SK-N-MC (cell line): ENCODE measurements at regions not wholly inside any gene's neighbourhood (a gene's known extent, or its start where the extent isn't known, plus 50 kb on each side); places are given as distances from the start of the nearest gene placed in this dataset.
"Not testable (repeated sequence)": the region's sequence is repeated elsewhere in the genome, so short reads cannot be mapped to it uniquely, and the experiment has no call there.

Experiments
- DNase-seq: peaks from one replicate; pipeline ENCODE4 v3.0.0-alpha.2; 2011; ENCODE audit warnings: low read depth, low spot score
- H3K27ac ChIP-seq: fragments of 200-600 bp; sonication (generic); 2 replicates; pipeline ENCODE4 v1.5.1; 2016; ENCODE audit warnings: mixed run types
- H3K36me3 ChIP-seq: fragments of 200-600 bp; sonication (generic); 2 replicates; pipeline ENCODE4 v1.6.1; 2017; ENCODE audit warnings: antibody characterized with exemption, low read length, mixed read lengths; ENCODE audit not compliant: insufficient read depth
- H3K4me3 ChIP-seq: fragments of 200-600 bp; sonication (generic); 2 replicates; pipeline ENCODE4 v1.5.1; 2016
- H3K9ac ChIP-seq: fragments of 200-600 bp; sonication (generic); 2 replicates; pipeline ENCODE4 v1.8.0; 2017; ENCODE audit warnings: mixed run types, mixed read lengths; ENCODE audit not compliant: insufficient read length
- H3K9me3 ChIP-seq: fragments of 200-600 bp; sonication (generic); 2 replicates; pipeline ENCODE4 v1.6.1; 2017; ENCODE audit warnings: low read depth, mild to moderate bottlenecking, antibody characterized with exemption, low read length, moderate library complexity, mixed read lengths
- EZH2 ChIP-seq: fragments of 200-600 bp; sonication (generic); IDR thresholded peaks from one replicate; pipeline ENCODE4 v1.6.1; 2017; ENCODE audit warnings: antibody characterized with exemption
- FOXP2 ChIP-seq: optimal IDR thresholded peaks from 2 replicates; pipeline ENCODE3; 2011; ENCODE audit warnings: mild to moderate bottlenecking, moderate library complexity; ENCODE audit not compliant: insufficient read depth; ENCODE audit errors: extremely low read length, control extremely low read depth
- POLR2AphosphoS5 ChIP-seq: IDR thresholded peaks from 2 replicates; pipeline ENCODE4 v1.6.1; 2012; ENCODE audit warnings: mild to moderate bottlenecking, low read depth, low read length, borderline replicate concordance

GRCh38 chr2:152254486-152254885, 78.9 kb upstream of the STAM2 start:
- no peak for DNase-seq
- H3K4me3 ChIP-seq: no peak overlapping the region
- TF ChIP-seq EZH2: no peak
- no peak for TF ChIP-seq POLR2AphosphoS5
- no peak for TF ChIP-seq FOXP2
- no peak overlapping the region for H3K9ac ChIP-seq
- H3K9me3 ChIP-seq: no peaks in the 10 kb centered on the region
- H3K27ac ChIP-seq: no peak overlapping the region
- no peaks in the 10 kb centered on the region for H3K36me3 ChIP-seq

DNA sequence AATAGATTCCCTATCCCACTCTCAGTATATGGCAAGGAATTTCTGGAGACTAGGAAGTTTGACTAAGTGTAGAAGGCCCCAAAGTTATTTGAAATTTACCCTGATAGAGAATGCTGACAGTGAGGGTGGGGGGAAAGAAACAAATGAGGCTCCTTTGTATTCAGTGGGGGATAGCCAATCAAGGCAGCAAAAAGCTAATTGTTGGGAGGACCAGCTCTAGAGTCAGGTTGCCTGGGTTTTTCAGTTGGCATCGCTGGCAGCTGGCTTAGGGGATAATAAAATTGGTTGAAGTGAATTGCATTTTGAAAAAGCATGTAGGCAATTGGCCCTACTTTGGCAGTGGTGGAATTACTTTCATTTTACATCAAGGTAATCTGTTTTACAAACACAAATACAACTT, 79.4 kb upstream of the STAM2 start:
- no peak for DNase-seq
- H3K4me3 ChIP-seq: no peak overlapping the region
- TF ChIP-seq EZH2 (no peak), POLR2AphosphoS5 (no peak), FOXP2 (no peak)
- no peak overlapping the region for H3K27ac ChIP-seq
- no peaks in the 10 kb centered on the region for H3K36me3 ChIP-seq
- no peak overlapping the region for H3K9ac ChIP-seq
- H3K9me3 ChIP-seq: no peaks in the 10 kb centered on the region

DNA sequence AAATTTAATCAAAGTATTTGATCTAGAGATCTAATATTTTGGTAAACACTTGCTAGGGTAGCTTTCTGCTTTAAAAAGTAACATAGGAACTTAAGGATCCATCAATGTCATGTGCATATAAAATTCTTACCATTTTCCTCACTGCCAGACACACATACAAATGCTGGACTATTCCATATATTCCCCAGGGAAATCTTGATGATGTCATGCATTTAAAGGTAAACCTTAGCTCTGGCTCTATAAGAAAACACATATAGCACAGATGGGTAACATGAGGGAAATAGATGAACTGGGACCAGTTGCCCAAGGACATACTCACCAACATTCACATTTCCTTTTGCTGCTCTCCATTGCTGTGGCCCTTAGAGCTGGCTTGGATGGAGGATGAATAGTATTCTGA, 79.1 kb upstream of the FMNL2 start:
- Histone ChIP-seq H3K9me3 (no peaks in the 10 kb centered on the region), H3K4me3 (no peak overlapping the region), H3K36me3 (no peaks in the 10 kb centered on the region), H3K27ac (no peak overlapping the region), H3K9ac (no peak overlapping the region)
- no peak for DNase-seq
- no peak for TF ChIP-seq POLR2AphosphoS5
- TF ChIP-seq FOXP2: no peak
- no peak for TF ChIP-seq EZH2

- TF ChIP-seq FOXP2: no peak
- no peak for TF ChIP-seq EZH2
- TF ChIP-seq POLR2AphosphoS5: no peak
- Histone ChIP-seq H3K27ac (no peak overlapping the region), H3K4me3 (no peak overlapping the region), H3K36me3 (no peaks in the 10 kb centered on the region), H3K9ac (no peak overlapping the region), H3K9me3 (no peaks in the 10 kb centered on the region)
- DNase-seq: no peak
These were observed 74.0 kb upstream of the FMNL2 start for GRCh38 chr2:152260939-152261338.

DNA sequence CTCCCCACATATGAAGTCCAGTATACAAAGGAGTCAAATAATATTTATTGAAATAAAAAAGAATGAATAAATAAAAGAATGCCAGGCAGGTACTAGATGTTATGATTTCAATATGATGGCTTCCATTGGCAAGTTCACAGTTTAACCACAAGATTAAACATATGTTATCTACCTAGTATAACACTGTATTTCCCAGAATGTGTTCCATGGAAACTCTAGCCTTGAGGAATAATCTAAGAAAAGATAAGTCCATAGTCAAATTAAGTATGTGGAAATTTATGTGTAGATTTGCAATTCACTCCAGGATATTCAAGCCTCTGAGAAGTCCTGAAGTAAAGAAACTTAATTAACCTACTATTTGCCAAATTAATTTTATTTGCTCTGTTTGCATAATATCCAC, 71.1 kb upstream of the FMNL2 start:
- no peak for TF ChIP-seq FOXP2
- no peak for TF ChIP-seq EZH2
- no peak for TF ChIP-seq POLR2AphosphoS5
- DNase-seq: no peak
- H3K9ac ChIP-seq: no peak overlapping the region
- no peaks in the 10 kb centered on the region for H3K36me3 ChIP-seq
- H3K4me3 ChIP-seq: no peak overlapping the region
- H3K27ac ChIP-seq: no peak overlapping the region
- H3K9me3 ChIP-seq: no peaks in the 10 kb centered on the region

DNA sequence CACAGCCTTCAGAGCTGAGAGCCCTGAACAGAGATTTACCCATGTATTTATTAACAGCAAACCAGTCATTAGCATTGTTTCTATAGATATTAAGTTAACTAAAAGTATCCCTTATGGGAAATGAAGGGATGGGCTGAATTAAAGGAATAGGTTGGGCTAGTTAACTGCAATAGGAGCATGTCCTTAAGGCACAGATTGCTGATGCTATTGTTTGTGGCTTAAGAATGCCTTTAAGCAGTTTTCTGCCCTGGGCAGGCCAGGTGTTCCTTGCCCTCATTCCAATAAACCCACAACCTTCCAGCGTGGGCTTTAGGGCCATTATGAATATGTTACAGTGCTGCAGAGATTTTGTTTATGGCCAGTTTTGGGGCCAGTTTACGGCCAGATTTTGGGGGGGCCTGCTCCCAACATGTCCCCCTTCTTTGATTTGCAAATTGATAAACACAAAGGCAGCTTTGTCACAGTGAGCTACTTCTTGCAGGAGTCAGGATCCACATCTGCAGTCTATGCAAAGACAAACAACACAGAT, 61.2 kb upstream of the FMNL2 start:
- H3K4me3 ChIP-seq, H3K9me3 ChIP-seq: not testable (repeated sequence)

GRCh38 chr2:152277896-152278295, 57.1 kb upstream of the FMNL2 start:
- H3K4me3 ChIP-seq, H3K9me3 ChIP-seq, DNase-seq, H3K36me3 ChIP-seq, H3K9ac ChIP-seq, H3K27ac ChIP-seq: not testable (repeated sequence)

More for the DNA sequence above, 61.2 kb upstream of the FMNL2 start:
- not testable (repeated sequence) for H3K36me3 ChIP-seq, DNase-seq, H3K27ac ChIP-seq, H3K9ac ChIP-seq

- DNase-seq: no peak
- no peak for TF ChIP-seq POLR2AphosphoS5
- no peak for TF ChIP-seq FOXP2
- TF ChIP-seq EZH2: no peak
- H3K36me3 ChIP-seq: no peaks in the 10 kb centered on the region
- H3K9ac ChIP-seq: no peak overlapping the region
- H3K4me3 ChIP-seq: no peak overlapping the region
- no peak overlapping the region for H3K27ac ChIP-seq
- H3K9me3 ChIP-seq: no peaks in the 10 kb centered on the region
These were observed 56.4 kb upstream of the FMNL2 start for GRCh38 chr2:152278526-152278925.

GRCh38 chr2:152279367-152279766, 55.6 kb upstream of the FMNL2 start:
- DNase-seq, H3K36me3 ChIP-seq: not testable (repeated sequence)

More at GRCh38 chr2:152279367-152279766, 55.6 kb upstream of the FMNL2 start:
- H3K4me3 ChIP-seq, H3K27ac ChIP-seq, H3K9ac ChIP-seq, H3K9me3 ChIP-seq: not testable (repeated sequence)
